Trophoblast cell (in vitro differentiated cells and primary cell): ENCODE measurements at regions not wholly inside any gene's neighbourhood (a gene's known extent, or its start where the extent isn't known, plus 50 kb on each side); places are given as distances from the start of the nearest gene placed in this dataset.

Experiments
- DNase-seq, 2 donors: peaks; one replicate each; pipeline ENCODE4 v3.0.0-alpha.2; 2016
- H2AFZ ChIP-seq: 2 replicates; pipeline ENCODE4 v1.6.1; 2013; ENCODE audit warnings: low read length, moderate library complexity, mild to moderate bottlenecking; ENCODE audit not compliant: insufficient read depth, poor library complexity
- H2AK5ac ChIP-seq: 2 replicates; pipeline ENCODE4 v1.6.1; 2013; ENCODE audit warnings: mild to moderate bottlenecking, low read length
- H2BK120ac ChIP-seq: 2 replicates; pipeline ENCODE4 v1.6.1; 2013; ENCODE audit warnings: low read length, mild to moderate bottlenecking, moderate library complexity; ENCODE audit not compliant: insufficient read depth, poor library complexity
- H2BK12ac ChIP-seq: 2 replicates; pipeline ENCODE4 v1.6.1; 2013; ENCODE audit warnings: mild to moderate bottlenecking, low read length, moderate library complexity
- H2BK5ac ChIP-seq: 2 replicates; pipeline ENCODE4 v1.6.1; 2013; ENCODE audit warnings: low read length, low read depth, moderate library complexity, mild to moderate bottlenecking; ENCODE audit not compliant: poor library complexity
- H3K14ac ChIP-seq: 2 replicates; pipeline ENCODE4 v1.6.1; 2013; ENCODE audit warnings: mild to moderate bottlenecking, low read length
- H3K18ac ChIP-seq: 2 replicates; pipeline ENCODE4 v1.6.1; 2013; ENCODE audit warnings: mild to moderate bottlenecking, low read length
- H3K23ac ChIP-seq: 2 replicates; pipeline ENCODE4 v1.6.1; 2013; ENCODE audit warnings: low read length
- H3K27ac ChIP-seq: 2 replicates; pipeline ENCODE4 v1.5.1; 2013; ENCODE audit warnings: low read depth, mild to moderate bottlenecking, inconsistent platforms, low read length, moderate library complexity
- H3K27me3 ChIP-seq: 2 replicates; pipeline ENCODE4 v1.6.1; 2013; ENCODE audit warnings: inconsistent platforms, mild to moderate bottlenecking, low read length, moderate library complexity; ENCODE audit not compliant: insufficient read depth
- H3K36me3 ChIP-seq, 2 experiments: 1 replicate in 1 of 2; 2 replicates in 1 of 2; pipeline ENCODE4 v1.6.1; 2013; ENCODE audit warnings: low read length in 2 of 2, mild to moderate bottlenecking in 2 of 2, moderate library complexity in 1 of 2; ENCODE audit not compliant: insufficient read depth in 2 of 2, control insufficient read depth in 1 of 2
- H3K4ac ChIP-seq: 2 replicates; pipeline ENCODE4 v1.6.1; 2013; ENCODE audit warnings: low read depth, mild to moderate bottlenecking, low read length, moderate library complexity
- H3K4me1 ChIP-seq, 2 experiments: 1 replicate in 1 of 2; 2 replicates in 1 of 2; pipeline ENCODE4 v1.6.1; 2013; ENCODE audit warnings: low read length in 2 of 2, mild to moderate bottlenecking in 2 of 2, moderate library complexity in 1 of 2; ENCODE audit not compliant: insufficient read depth in 2 of 2, control insufficient read depth in 1 of 2
- H3K4me2 ChIP-seq: 2 replicates; pipeline ENCODE4 v1.6.1; 2013; ENCODE audit warnings: inconsistent platforms, mild to moderate bottlenecking, low read length, moderate library complexity
- H3K4me3 ChIP-seq: 2 replicates; pipeline ENCODE4 v1.5.1; 2013; ENCODE audit warnings: mild to moderate bottlenecking, low read depth, low read length, inconsistent platforms
- H3K79me1 ChIP-seq: one replicate; pipeline ENCODE4 v1.6.1; 2013; ENCODE audit warnings: low read length
- H3K79me2 ChIP-seq: 2 replicates; pipeline ENCODE4 v1.6.1; 2013; ENCODE audit warnings: low read length, mild to moderate bottlenecking; ENCODE audit not compliant: control insufficient read depth, insufficient read depth, poor library complexity
- H3K9ac ChIP-seq: 2 replicates; pipeline ENCODE4 v1.6.1; 2013; ENCODE audit warnings: mild to moderate bottlenecking, low read length
- H3K9me3 ChIP-seq: 2 replicates; pipeline ENCODE4 v1.6.1; 2013; ENCODE audit warnings: low read depth, mild to moderate bottlenecking, control low read depth, inconsistent platforms, low read length; ENCODE audit not compliant: insufficient read depth
- H4K12ac ChIP-seq: 2 replicates; pipeline ENCODE4 v1.6.1; 2013; ENCODE audit warnings: low read depth, mild to moderate bottlenecking, low read length, moderate library complexity
- H4K8ac ChIP-seq: 2 replicates; pipeline ENCODE4 v1.6.1; 2013; ENCODE audit warnings: low read depth, mild to moderate bottlenecking, low read length, moderate library complexity
- H4K91ac ChIP-seq: one replicate; pipeline ENCODE4 v1.6.1; 2013; ENCODE audit warnings: low read depth, mild to moderate bottlenecking, low read length, moderate library complexity
- WGBS: extraction: QIAGEN DNeasy Blood & Tissue Kit; methylation state at CpG from one replicate; pipeline ENCODE4 v1.1.7; 2013; ENCODE audit warnings: missing lambda C conversion rate; ENCODE audit not compliant: insufficient read length, insufficient coverage; ENCODE audit errors: extremely low coverage; 5-methylcytosine and 5-hydroxymethylcytosine counted together

GRCh38 chrX:10381193-10381592, 224.4 kb downstream of the CLCN4 start:
- Histone ChIP-seq H3K36me3 (no peaks in the 10 kb centered on the region), H4K8ac (no peak overlapping the region), H3K79me2 (no peaks in the 10 kb centered on the region), H2AK5ac (no peak overlapping the region), H3K4me3 (no peak overlapping the region), H3K27ac (no peak overlapping the region), H2BK12ac (no peak overlapping the region), H2AFZ (no peak overlapping the region), H3K4ac (no peak overlapping the region), H3K9me3 (no peaks in the 10 kb centered on the region), H4K12ac (no peak overlapping the region), H3K14ac (no peak overlapping the region), H4K91ac (no peak overlapping the region), H3K9ac (no peak overlapping the region), H3K23ac (no peak overlapping the region), H3K4me1 (no peaks in the 10 kb centered on the region), H2BK5ac (no peak overlapping the region), H3K79me1 (no peaks in the 10 kb centered on the region), H3K4me2 (no peak overlapping the region), H2BK120ac (no peak overlapping the region), H3K18ac (no peak overlapping the region), H3K27me3 (no peaks in the 10 kb centered on the region)
- DNase-seq = peak in 1 of 2 donors; percentile 40
- WGBS = no CpG with 5 or more reads among the region's 1 CpG

DNA sequence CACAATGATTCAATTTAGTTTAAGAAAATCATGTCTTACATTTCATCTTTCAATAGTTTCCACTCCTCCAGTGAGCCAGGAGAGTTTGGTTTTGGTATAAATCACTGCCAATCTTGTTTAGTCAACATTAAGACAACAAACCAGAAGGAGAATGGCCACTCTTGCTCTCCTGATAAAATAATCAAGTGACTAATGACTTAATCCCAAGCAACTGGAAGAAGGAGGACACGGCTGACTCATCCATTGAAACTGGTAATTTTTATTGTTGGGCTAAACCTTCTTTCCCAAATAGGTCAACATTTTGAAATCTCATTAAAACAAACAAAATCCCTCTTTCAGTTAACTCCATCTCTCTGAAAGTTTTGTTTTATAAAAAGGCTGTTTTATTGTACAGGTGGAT, 230.2 kb downstream of the CLCN4 start:
- H3K9me3 ChIP-seq = no peaks in the 10 kb centered on the region
- H3K9ac ChIP-seq = no peak overlapping the region
- H2BK120ac ChIP-seq = no peak overlapping the region
- H3K27me3 ChIP-seq = no peaks in the 10 kb centered on the region
- no peak overlapping the region for H3K4me2 ChIP-seq
- no peaks in the 10 kb centered on the region for H3K4me1 ChIP-seq
- no CpG with 5 or more reads among the region's 1 CpG for WGBS
- no peaks in the 10 kb centered on the region for H3K79me1 ChIP-seq
- no peak overlapping the region for H2AK5ac ChIP-seq
- no peak overlapping the region for H4K12ac ChIP-seq
- no peak overlapping the region for H3K4ac ChIP-seq
- H3K79me2 ChIP-seq = no peaks in the 10 kb centered on the region
- H3K36me3 ChIP-seq = no peaks in the 10 kb centered on the region
- H2BK5ac ChIP-seq = no peak overlapping the region
- H3K14ac ChIP-seq = no peak overlapping the region
- H2BK12ac ChIP-seq = no peak overlapping the region
- H3K18ac ChIP-seq = no peak overlapping the region
- H2AFZ ChIP-seq = no peak overlapping the region
- no peak overlapping the region for H3K27ac ChIP-seq
- H4K8ac ChIP-seq = no peak overlapping the region
- no peak overlapping the region for H4K91ac ChIP-seq
- no peak for DNase-seq
- H3K23ac ChIP-seq = no peak overlapping the region
- H3K4me3 ChIP-seq = no peak overlapping the region

DNA sequence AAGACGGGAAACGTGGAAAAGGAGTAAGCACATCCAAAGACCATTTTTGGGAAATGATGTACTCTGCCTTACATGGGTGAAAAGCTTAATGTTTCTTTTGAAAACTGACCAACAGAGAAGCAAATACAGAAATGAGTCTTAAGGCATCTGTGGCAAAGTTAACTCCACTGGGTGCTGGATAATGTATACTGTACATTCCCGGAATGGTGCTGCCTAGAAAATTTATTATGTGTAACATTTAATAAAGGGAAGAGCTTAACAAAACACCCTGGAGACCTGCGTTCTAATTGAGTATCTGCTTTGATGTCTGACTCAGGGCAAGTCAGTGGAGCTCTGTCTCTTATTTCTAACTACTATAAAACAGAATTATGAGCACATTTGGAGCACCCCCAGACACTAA, 230.2 kb downstream of the MID1 start:
- no peak overlapping the region for H3K4ac ChIP-seq

DNA sequence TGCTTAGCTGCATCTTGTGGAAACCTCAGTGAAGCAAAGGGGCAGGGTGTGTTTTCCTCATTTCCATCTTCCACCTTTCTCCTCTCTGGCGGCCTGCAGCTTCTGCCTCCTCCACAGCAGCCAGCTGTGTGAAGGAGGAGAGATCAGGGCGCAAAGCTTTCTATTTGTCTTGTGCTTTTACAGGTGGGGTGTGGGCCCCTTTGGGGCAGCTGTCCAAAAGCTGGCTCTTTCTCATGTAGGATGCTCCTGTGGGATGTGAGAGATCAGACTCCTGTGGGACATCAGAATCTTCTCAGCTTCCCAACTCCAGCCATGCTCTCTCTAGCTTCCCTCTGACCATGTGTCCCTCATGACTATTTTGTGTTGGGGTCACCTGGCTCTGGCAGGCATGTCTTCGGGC, 227.1 kb downstream of the MID1 start:
- Histone ChIP-seq H3K9me3 (no peaks in the 10 kb centered on the region), H3K9ac (no peak overlapping the region), H3K18ac (no peak overlapping the region), H3K4me2 (no peak overlapping the region), H3K23ac (no peak overlapping the region), H3K27me3 (no peaks in the 10 kb centered on the region), H2BK12ac (no peak overlapping the region), H3K4ac (no peak overlapping the region), H3K79me1 (no peaks in the 10 kb centered on the region), H3K14ac (no peak overlapping the region), H4K91ac (no peak overlapping the region), H4K12ac (no peak overlapping the region), H3K79me2 (no peaks in the 10 kb centered on the region), H3K4me1 (no peaks in the 10 kb centered on the region), H2AFZ (no peak overlapping the region), H2BK5ac (no peak overlapping the region), H3K36me3 (no peaks in the 10 kb centered on the region), H4K8ac (no peak overlapping the region), H3K4me3 (no peak overlapping the region), H2BK120ac (no peak overlapping the region), H3K27ac (no peak overlapping the region), H2AK5ac (no peak overlapping the region)
- no CpG with 5 or more reads among the region's 3 CpGs for WGBS
- no peak for DNase-seq

More for the DNA sequence above, 230.2 kb downstream of the MID1 start:
- no peak overlapping the region for H4K91ac ChIP-seq
- H3K4me1 ChIP-seq = no peaks in the 10 kb centered on the region
- H4K12ac ChIP-seq = no peak overlapping the region
- no CpG with 5 or more reads among the region's 4 CpGs for WGBS
- H3K36me3 ChIP-seq = no peaks in the 10 kb centered on the region
- no peak overlapping the region for H3K23ac ChIP-seq
- H3K79me2 ChIP-seq = no peaks in the 10 kb centered on the region
- H4K8ac ChIP-seq = no peak overlapping the region
- no peak overlapping the region for H2BK12ac ChIP-seq
- no peaks in the 10 kb centered on the region for H3K79me1 ChIP-seq
- no peak overlapping the region for H2BK5ac ChIP-seq
- H3K27me3 ChIP-seq = no peaks in the 10 kb centered on the region
- H2AK5ac ChIP-seq = no peak overlapping the region
- H3K14ac ChIP-seq = no peak overlapping the region
- H3K9ac ChIP-seq = no peak overlapping the region
- no peak overlapping the region for H3K4me2 ChIP-seq
- no peak overlapping the region for H2AFZ ChIP-seq
- H3K9me3 ChIP-seq = no peaks in the 10 kb centered on the region
- H2BK120ac ChIP-seq = no peak overlapping the region
- no peak for DNase-seq
- H3K27ac ChIP-seq = no peak overlapping the region
- H3K4me3 ChIP-seq = no peak overlapping the region
- no peak overlapping the region for H3K18ac ChIP-seq
